ENCODE measurements at regions not wholly inside any gene's neighbourhood (a gene's known extent, or its start where the extent isn't known, plus 50 kb on each side); places are given as distances from the start of the nearest gene placed in this dataset.

DNA sequence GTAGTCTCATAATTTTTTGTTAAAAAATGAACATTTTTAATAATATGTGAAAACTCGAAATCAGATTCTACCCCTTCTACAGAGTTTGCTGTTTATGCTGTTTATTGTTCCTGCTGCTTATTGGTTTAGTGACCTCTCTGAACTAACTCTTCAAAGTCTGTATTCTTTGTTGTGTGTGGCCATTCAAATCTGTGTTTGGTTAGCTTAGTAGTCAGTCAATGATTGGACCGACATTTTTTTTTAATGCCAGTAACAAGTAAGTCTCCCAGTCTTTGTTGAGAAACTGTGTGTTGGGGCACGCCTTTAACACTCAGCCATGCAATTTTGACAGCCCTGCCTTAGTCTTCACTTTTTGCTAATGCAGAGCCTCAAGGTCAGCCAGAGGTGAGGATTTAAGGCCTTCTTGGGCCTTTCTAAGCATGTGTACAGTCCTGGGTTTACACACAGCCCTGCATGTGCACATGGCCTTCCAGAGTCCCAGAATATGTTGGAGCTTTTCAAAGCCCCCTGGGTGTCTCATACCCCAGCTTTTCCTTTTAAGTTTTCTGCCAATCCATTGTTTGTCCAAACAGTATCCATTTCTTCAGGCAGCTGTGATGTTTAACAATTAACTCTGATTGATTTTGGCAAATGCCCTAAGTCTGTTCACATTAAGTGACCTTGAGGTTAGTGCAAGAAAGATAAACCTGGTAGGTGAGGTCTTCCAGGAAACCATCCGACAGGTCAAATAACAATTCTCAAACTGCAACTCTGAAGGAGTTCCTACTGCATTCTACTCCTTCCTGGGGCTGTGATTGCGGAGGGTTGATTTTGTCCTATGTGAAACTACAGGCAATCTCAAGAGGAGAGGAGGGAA is 389.3 kb downstream of the PMP22 start:
- no peaks in the 10 kb centered on the region for H3K36me3 ChIP-seq (replicated peaks)
- H3K27me3 ChIP-seq (replicated peaks) = no peaks in the 10 kb centered on the region
- no peak for DNase-seq
- H3K27ac ChIP-seq = no peak overlapping the region
- in situ Hi-C loops (cut with HindIII; ENCODE audit: low pct_ligation_motif_present, low sequenced_read_pairs) = no loop called here
- TF ChIP-seq CTCF (IDR thresholded peaks at IDR 0.05; ENCODE audit: low read depth, low read length, missing control alignments) = no peak
- no peak overlapping the region for H3K4me3 ChIP-seq (ENCODE audit: low read depth, low read length)

GRCh38 chr17:14873996-14874395 is 391.1 kb downstream of the PMP22 start:
- in situ Hi-C loops (cut with HindIII; ENCODE audit: low pct_ligation_motif_present, low sequenced_read_pairs) = no loop called here
- no peak for TF ChIP-seq CTCF (IDR thresholded peaks at IDR 0.05; ENCODE audit: low read depth, low read length, missing control alignments)
- Histone ChIP-seq H3K36me3 (replicated peaks) (no peaks in the 10 kb centered on the region), H3K27me3 (replicated peaks) (no peaks in the 10 kb centered on the region), H3K4me3 (ENCODE audit: low read depth, low read length) (no peak overlapping the region), H3K27ac (no peak overlapping the region)
- DNase-seq = no peak

DNA sequence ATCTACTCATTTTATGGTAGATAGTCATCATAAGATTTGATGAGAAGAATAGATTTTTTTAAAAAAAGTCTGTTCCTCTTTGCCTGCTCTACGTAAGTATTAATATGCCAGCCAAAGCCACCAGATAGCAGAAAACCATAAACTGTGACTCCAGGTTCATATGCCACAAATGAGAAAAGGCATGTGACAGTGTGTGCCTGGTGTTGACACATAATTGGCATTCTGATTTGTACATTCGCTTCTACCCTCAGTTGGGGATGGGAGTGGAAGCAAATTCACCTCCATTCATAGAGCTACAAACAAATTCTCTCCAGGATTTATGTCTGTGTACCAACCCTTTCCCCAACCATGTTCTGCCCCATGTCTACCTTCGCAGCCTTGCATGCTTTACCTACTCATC is 391.6 kb downstream of the PMP22 start:
- H3K27ac ChIP-seq = no peak overlapping the region
- in situ Hi-C loops (cut with HindIII; ENCODE audit: low pct_ligation_motif_present, low sequenced_read_pairs) = no loop called here
- no peaks in the 10 kb centered on the region for H3K36me3 ChIP-seq (replicated peaks)
- no peak for TF ChIP-seq CTCF (IDR thresholded peaks at IDR 0.05; ENCODE audit: low read depth, low read length, missing control alignments)
- no peak for DNase-seq
- no peaks in the 10 kb centered on the region for H3K27me3 ChIP-seq (replicated peaks)
- H3K4me3 ChIP-seq (ENCODE audit: low read depth, low read length) = no peak overlapping the region

GRCh38 chr17:14871921-14872320 is 393.2 kb downstream of the PMP22 start:
- no peak for DNase-seq
- in situ Hi-C loops (cut with HindIII; ENCODE audit: low pct_ligation_motif_present, low sequenced_read_pairs) = no loop called here

GRCh38 chr17:14866266-14866665 is 398.9 kb downstream of the PMP22 start:
- H3K27ac ChIP-seq = no peak overlapping the region
- no peak for TF ChIP-seq CTCF (IDR thresholded peaks at IDR 0.05; ENCODE audit: low read depth, low read length, missing control alignments)
- no peaks in the 10 kb centered on the region for H3K36me3 ChIP-seq (replicated peaks)
- in situ Hi-C loops (cut with HindIII; ENCODE audit: low pct_ligation_motif_present, low sequenced_read_pairs) = no loop called here
- H3K27me3 ChIP-seq (replicated peaks) = no peaks in the 10 kb centered on the region
- DNase-seq = no peak
- H3K4me3 ChIP-seq (ENCODE audit: low read depth, low read length) = no peak overlapping the region

More at GRCh38 chr17:14871921-14872320, 393.2 kb downstream of the PMP22 start:
- H3K36me3 ChIP-seq (replicated peaks) = no peaks in the 10 kb centered on the region
- no peak for TF ChIP-seq CTCF (IDR thresholded peaks at IDR 0.05; ENCODE audit: low read depth, low read length, missing control alignments)
- no peak overlapping the region for H3K4me3 ChIP-seq (ENCODE audit: low read depth, low read length)
- H3K27ac ChIP-seq = no peak overlapping the region
- H3K27me3 ChIP-seq (replicated peaks) = no peaks in the 10 kb centered on the region

GRCh38 chr17:14864127-14864526 is 401.0 kb downstream of the PMP22 start:
- H3K4me3 ChIP-seq (ENCODE audit: low read depth, low read length) = no peak overlapping the region
- DNase-seq = no peak
- in situ Hi-C loops (cut with HindIII; ENCODE audit: low pct_ligation_motif_present, low sequenced_read_pairs) = no loop called here
- TF ChIP-seq CTCF (IDR thresholded peaks at IDR 0.05; ENCODE audit: low read depth, low read length, missing control alignments) = no peak
- H3K27ac ChIP-seq = no peak overlapping the region
- no peaks in the 10 kb centered on the region for H3K27me3 ChIP-seq (replicated peaks)
- H3K36me3 ChIP-seq (replicated peaks) = no peaks in the 10 kb centered on the region
